Testis (tissue), 2 donors: ENCODE measurements at regions not wholly inside any gene's neighbourhood (a gene's known extent, or its start where the extent isn't known, plus 50 kb on each side); places are given as distances from the start of the nearest gene placed in this dataset.

ENCODE experiments used
- POLR2A ChIP-seq: fragments of 450-650 bp; IDR thresholded peaks from one replicate; pipeline ENCODE4 v1.6.1; 2017; ENCODE audit warnings: antibody characterized with exemption, mild to moderate bottlenecking, moderate library complexity
- TF ChIP-seq, protein P1 (sequence below), 3 experiments: fragments of 450-650 bp in 2 of 3; fragments of 200-600 bp in 1 of 3; sonication (generic) in 1 of 3; IDR thresholded peaks; one replicate each; pipeline ENCODE4 v1.5.1; 2016 to 2019; ENCODE audit warnings: antibody characterized with exemption in 3 of 3, mild to moderate bottlenecking in 2 of 3, moderate library complexity in 1 of 3

- TF ChIP-seq, protein P1, sequence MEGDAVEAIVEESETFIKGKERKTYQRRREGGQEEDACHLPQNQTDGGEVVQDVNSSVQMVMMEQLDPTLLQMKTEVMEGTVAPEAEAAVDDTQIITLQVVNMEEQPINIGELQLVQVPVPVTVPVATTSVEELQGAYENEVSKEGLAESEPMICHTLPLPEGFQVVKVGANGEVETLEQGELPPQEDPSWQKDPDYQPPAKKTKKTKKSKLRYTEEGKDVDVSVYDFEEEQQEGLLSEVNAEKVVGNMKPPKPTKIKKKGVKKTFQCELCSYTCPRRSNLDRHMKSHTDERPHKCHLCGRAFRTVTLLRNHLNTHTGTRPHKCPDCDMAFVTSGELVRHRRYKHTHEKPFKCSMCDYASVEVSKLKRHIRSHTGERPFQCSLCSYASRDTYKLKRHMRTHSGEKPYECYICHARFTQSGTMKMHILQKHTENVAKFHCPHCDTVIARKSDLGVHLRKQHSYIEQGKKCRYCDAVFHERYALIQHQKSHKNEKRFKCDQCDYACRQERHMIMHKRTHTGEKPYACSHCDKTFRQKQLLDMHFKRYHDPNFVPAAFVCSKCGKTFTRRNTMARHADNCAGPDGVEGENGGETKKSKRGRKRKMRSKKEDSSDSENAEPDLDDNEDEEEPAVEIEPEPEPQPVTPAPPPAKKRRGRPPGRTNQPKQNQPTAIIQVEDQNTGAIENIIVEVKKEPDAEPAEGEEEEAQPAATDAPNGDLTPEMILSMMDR (IDR thresholded peaks at IDR 0.05): no peak
- no peak for TF ChIP-seq POLR2A
Measured at GRCh38 chr10:85408388-85408787, 958.2 kb downstream of the GRID1 start.
